ENCODE measurements at regions not wholly inside any gene's neighbourhood (a gene's known extent, or its start where the extent isn't known, plus 50 kb on each side); places are given as distances from the start of the nearest gene placed in this dataset.

DNA sequence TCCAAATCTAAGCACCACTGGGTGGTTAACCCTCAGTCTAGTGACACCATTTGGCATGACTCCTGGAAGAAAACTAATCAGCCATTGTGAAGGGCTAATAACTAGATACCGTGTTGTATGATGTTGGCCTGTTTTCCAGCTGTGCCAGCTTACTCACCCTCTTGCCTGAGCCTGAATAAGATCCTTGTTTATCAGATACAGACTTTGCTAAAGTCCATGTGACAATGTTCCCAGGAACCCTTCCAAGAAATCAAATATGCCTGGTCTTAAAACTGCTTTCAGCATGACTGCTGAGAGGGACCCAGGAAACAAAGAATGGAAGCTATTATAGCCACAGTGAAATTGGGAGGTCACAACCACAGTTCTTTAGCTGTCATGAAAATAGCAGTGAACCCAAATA lies 640.8 kb upstream of the INTU start:
- TF ChIP-seq, protein P1, sequence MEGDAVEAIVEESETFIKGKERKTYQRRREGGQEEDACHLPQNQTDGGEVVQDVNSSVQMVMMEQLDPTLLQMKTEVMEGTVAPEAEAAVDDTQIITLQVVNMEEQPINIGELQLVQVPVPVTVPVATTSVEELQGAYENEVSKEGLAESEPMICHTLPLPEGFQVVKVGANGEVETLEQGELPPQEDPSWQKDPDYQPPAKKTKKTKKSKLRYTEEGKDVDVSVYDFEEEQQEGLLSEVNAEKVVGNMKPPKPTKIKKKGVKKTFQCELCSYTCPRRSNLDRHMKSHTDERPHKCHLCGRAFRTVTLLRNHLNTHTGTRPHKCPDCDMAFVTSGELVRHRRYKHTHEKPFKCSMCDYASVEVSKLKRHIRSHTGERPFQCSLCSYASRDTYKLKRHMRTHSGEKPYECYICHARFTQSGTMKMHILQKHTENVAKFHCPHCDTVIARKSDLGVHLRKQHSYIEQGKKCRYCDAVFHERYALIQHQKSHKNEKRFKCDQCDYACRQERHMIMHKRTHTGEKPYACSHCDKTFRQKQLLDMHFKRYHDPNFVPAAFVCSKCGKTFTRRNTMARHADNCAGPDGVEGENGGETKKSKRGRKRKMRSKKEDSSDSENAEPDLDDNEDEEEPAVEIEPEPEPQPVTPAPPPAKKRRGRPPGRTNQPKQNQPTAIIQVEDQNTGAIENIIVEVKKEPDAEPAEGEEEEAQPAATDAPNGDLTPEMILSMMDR (IDR thresholded peaks at IDR 0.05), result no peak
- TF ChIP-seq ZFX (IDR thresholded peaks at IDR 0.05; ENCODE audit: borderline replicate concordance), result no peak

Measured in 22Rv1 (cell line).